Spinal cord (tissue), 9 donors: ENCODE measurements at regions not wholly inside any gene's neighbourhood (a gene's known extent, or its start where the extent isn't known, plus 50 kb on each side); places are given as distances from the start of the nearest gene placed in this dataset.
A peak's percentile ranks its signal among the peaks of the same experiment; 100 is the strongest.

Experiments
- DNase-seq, 6 donors: peaks; one replicate each; pipeline versions ENCODE4 v3.0.0 to v3.0.0-alpha.2; 2013 to 2015; ENCODE audit warnings: low spot score in 6 of 6, low read depth in 4 of 6
- H3K27ac ChIP-seq: one replicate; pipeline ENCODE4 v1.5.1; 2013; ENCODE audit warnings: low read depth, low read length, control low read depth
- H3K27me3 ChIP-seq: one replicate; pipeline ENCODE4 v1.6.1; 2013; ENCODE audit warnings: low read length; ENCODE audit not compliant: control insufficient read depth, insufficient read depth
- H3K36me3 ChIP-seq: one replicate; pipeline ENCODE4 v1.6.1; 2013; ENCODE audit warnings: low read length; ENCODE audit not compliant: control insufficient read depth, insufficient read depth
- H3K4me1 ChIP-seq: one replicate; pipeline ENCODE4 v1.6.1; 2013; ENCODE audit warnings: low read length; ENCODE audit not compliant: control insufficient read depth, insufficient read depth
- H3K4me3 ChIP-seq: one replicate; pipeline ENCODE4 v1.5.1; 2013; ENCODE audit warnings: low read depth, low read length, control low read depth
- H3K9me3 ChIP-seq: one replicate; pipeline ENCODE4 v1.6.1; 2013; ENCODE audit warnings: low read length; ENCODE audit not compliant: control insufficient read depth, insufficient read depth
- WGBS: methylation state at CpG from one replicate; pipeline ENCODE4 v1.1.5; 2013; ENCODE audit warnings: missing lambda C conversion rate; ENCODE audit not compliant: insufficient coverage; 5-methylcytosine and 5-hydroxymethylcytosine counted together
- donor health status: healthy.

DNA sequence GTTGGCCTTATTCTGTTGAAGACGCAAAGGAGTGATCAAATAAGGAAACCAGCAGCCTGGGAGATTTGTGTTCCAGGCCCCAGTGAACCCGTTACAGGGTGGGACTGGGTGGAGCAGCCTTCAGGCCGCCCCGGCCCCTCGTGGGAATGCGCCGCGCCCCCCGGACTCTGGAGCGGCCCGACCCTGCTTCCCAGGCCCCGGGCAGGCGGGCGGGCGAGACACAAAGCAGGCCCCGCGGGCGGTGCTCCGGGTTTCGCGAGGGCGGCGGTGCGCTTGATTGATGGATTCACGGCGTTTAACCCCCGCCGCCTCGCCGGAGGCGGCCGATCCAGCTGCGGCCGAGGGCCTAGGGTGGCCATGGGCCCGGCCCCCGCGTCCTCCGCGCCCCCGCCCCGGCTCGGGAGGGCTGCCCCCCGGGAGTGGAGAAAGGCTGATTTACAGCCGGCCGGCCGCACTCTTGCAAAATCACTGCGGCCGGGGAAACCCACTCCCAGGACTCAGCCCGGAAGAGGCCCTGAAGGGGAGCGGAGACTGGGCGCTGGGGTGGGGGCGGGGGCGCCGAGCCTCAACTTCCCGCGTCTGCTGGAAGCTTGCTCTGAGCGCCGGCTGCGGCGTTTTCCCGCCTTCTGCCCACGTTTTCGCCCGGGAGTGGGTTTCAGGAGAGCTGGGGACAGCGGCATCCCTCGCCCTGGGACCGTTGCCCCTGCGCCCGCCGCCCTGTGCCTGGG is 299.6 kb upstream of the NFE2L3 start:
- H3K4me1 ChIP-seq, result peaks cover 34% of the 10 kb centered on the region
- 5% methylated on average over 70 of the region's 70 CpGs for WGBS
- DNase-seq, result peak in 2 of 6 donors; percentile 37 to 61
- H3K36me3 ChIP-seq, result no peaks in the 10 kb centered on the region
- peak overlapping the region; percentile 83 for H3K27ac ChIP-seq
- H3K9me3 ChIP-seq, result no peaks in the 10 kb centered on the region
- H3K4me3 ChIP-seq, result no peak overlapping the region
- peaks cover 57% of the 10 kb centered on the region for H3K27me3 ChIP-seq

DNA sequence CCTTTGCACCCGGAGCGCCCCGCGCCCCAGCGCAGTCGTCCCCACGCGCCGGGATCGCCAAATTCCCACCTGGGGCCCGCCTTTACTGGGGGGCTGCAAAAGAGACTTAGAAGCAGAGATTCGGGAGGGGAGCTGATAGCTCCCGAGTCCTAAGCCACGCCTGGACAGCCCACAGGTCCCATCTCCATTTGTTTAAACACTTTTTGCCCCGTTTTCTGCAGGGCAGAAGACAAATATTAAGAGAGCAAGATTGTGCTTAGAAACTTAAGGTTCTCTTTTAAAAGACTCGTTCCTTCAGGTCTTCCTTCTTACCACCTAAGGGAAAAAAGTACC is 299.1 kb upstream of the NFE2L3 start:
- no peak for DNase-seq
- 12% methylated on average over 11 of the region's 16 CpGs for WGBS

DNA sequence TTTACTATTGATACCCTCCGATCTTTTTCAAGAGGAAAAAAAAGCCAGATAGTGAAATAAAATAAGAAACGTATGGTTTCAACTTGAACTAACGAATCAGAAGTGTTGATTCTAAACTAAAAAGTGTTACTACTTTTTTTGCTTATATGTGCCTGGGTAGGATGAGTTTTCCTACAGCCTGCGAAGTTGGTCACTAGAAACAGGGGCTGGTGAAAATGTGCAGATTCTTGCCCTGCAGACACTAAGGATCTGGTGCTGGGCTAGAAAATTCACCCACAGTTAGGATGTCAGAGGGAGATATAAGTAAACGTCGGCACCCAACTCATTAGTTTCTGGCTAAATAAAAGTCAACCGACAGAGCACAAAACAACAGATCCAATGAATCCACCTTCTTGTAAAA is 298.7 kb upstream of the NFE2L3 start:
- H3K4me1 ChIP-seq, result peaks cover 35% of the 10 kb centered on the region
- DNase-seq, result peak in 1 of 6 donors; percentile 12
- 94% methylated on average over 3 of the region's 7 CpGs for WGBS
- H3K4me3 ChIP-seq, result no peak overlapping the region
- peaks cover 66% of the 10 kb centered on the region for H3K27me3 ChIP-seq
- no peaks in the 10 kb centered on the region for H3K36me3 ChIP-seq
- H3K9me3 ChIP-seq, result no peaks in the 10 kb centered on the region
- H3K27ac ChIP-seq, result peak overlapping the region; percentile 83

More for the DNA sequence above, 299.1 kb upstream of the NFE2L3 start:
- H3K4me1 ChIP-seq, result peaks cover 35% of the 10 kb centered on the region
- H3K9me3 ChIP-seq, result no peaks in the 10 kb centered on the region
- H3K27ac ChIP-seq, result peak overlapping the region; percentile 83
- H3K36me3 ChIP-seq, result no peaks in the 10 kb centered on the region
- H3K27me3 ChIP-seq, result peaks cover 62% of the 10 kb centered on the region
- H3K4me3 ChIP-seq, result no peak overlapping the region

DNA sequence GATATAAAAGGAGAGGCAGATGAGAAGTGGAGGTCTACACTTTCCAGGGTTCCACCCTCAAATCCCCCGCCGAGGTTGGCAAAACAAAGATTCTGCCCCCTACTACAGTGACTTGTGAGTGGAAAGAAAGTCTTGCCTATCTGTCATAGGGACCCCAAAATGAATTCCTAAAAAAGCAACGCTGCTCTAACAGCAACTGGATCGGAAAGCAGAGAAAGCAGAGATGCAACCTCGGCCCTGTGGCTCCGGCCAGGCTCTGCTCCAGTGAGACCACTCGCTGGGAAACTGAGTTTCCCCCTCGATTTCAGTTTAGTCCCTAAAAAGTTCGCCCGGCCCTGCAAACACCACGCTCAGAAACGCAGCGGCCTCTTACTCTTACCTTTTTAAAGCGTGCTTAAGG is 297.9 kb upstream of the NFE2L3 start:
- WGBS, result 20% methylated on average over 12 of the region's 14 CpGs
- peak overlapping the region; percentile 83 for H3K27ac ChIP-seq
- DNase-seq, result peak in 1 of 6 donors; percentile 41
- H3K36me3 ChIP-seq, result no peaks in the 10 kb centered on the region
- no peaks in the 10 kb centered on the region for H3K9me3 ChIP-seq
- peaks cover 43% of the 10 kb centered on the region for H3K4me1 ChIP-seq
- H3K27me3 ChIP-seq, result peaks cover 74% of the 10 kb centered on the region
- peak overlapping the region; percentile 1 for H3K4me3 ChIP-seq

DNA sequence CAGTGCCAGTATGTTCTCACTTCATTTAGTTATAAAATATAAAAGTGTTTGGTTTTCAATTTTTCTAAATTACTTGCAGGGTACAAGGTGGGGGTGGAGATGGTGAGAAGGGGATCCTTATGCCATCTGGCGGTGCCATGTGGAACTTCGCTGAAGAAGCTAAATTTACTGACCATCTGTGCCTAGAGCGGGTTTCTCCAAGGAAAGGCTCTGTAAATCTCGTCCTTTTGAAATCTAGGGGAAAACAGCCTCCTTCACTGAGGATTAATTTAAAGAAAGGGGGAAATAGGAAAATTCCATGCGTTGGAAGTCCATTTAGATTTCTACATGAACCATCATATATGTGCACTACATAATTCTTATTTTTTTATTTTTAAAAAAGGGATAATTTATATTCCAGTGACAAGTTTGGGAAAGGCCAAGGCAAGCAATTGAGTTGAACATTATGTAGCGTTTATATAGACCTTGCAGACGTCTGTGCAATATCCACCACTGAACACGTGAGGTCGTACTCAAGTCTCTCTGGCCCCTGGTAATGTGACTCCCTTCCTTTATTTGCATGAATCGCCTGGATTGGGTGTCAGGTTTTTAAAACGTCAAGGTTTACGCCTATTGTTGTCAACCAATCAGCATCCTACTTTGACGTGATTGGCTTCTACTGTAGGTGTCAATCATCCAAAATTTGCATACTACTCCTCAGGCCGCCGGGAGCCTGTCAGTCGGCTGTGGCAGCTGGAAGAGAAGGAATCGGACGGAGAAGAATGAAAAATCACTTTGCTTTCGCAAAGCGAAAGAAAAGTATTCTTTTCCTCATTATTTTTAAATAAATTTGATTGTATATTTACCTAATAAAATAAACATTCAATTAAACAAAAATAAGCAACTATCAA is 297.1 kb upstream of the NFE2L3 start:
- Histone ChIP-seq H3K9me3 (no peaks in the 10 kb centered on the region), H3K27me3 (peaks cover 82% of the 10 kb centered on the region), H3K4me1 (peaks cover 44% of the 10 kb centered on the region), H3K36me3 (no peaks in the 10 kb centered on the region), H3K4me3 (peak overlapping the region; percentile 83), H3K27ac (peak overlapping the region; percentile 94)
- WGBS, result 8% methylated on average over 6 of the region's 20 CpGs
- peak in 3 of 6 donors; percentile 89 to 96 (median 95) for DNase-seq

DNA sequence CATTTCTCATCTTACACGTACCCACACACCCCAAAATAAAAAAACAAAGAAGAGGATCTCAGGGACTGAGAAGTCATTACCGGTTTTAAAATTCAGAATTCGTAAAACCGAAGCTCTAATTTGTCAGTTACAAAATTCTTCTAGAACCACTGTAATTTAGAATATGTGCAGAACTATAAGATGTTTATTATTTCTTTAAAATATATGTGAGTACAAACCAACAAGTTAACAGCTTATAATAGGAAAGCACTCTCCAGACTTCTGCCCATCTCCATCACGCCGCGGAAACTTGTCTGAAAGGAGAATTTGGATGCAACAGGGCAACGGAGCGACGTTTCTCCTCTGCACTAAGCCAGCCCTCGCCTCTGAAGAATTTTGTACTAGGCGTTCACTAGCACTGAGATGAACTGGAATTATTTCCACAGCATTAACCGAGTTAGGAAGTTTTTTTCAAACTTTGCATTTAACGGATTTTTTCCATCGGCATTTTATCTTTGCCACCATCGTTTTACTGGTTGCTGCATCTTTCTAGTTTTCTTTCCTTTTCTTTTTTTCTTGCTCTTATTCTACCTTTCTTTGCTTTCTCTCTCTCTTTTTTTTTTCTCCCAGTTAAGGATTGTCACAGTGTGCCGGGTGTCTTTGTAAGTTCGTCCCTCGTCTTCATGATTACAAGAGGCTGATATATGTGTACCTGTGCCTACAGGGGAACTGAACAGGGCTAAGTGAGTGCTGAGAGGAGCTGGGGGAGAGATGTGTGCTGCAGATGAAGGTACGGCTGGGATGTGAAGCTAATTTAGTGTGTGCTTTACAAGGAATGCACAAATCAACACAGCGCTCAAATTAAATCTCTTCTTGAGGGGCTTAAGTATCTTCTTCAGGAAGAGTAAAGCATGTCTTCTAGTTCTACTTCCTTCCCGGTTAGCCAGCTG is 295.9 kb upstream of the NFE2L3 start:
- Histone ChIP-seq H3K36me3 (no peaks in the 10 kb centered on the region), H3K4me3 (peak overlapping the region; percentile 83), H3K27me3 (peaks cover 92% of the 10 kb centered on the region), H3K4me1 (peaks cover 41% of the 10 kb centered on the region), H3K27ac (peak overlapping the region; percentile 94), H3K9me3 (no peaks in the 10 kb centered on the region)
- 13% methylated on average over 15 of the region's 22 CpGs for WGBS
- peak in 2 of 6 donors; percentile 60 to 72 for DNase-seq

DNA sequence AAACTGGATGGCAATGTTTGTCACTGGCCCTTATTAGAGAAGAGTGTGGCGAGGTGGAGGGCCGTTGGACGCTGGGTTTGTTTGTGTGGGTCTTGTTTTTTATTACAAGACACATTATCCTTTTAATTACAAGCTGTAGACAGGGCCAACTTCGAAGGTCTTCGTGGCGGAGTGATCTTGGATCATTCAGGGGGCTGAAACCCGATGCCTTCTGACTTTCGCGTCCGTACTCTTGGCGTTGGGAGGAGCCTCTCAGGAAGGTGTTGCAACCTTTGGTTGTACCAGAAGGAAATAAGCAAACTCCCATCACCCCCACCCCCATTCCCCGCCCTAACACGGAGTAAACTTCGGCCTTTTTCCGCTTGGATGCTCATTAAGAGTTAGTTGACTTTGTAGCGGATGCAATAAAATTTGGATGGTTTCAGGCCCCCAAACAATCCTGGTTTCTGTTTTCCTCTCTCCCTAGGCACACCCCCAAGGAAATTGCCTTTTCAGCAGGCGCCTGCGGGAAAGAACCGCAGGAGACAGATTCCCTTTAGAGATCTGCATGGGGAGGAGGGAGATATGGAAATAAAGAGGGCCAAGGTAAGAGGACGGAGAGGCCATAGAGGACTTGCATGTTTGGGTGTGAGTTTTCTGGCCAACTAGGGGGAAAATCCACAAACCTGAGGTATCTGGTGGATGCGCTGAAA is 294.5 kb upstream of the NFE2L3 start:
- WGBS, result 2% methylated on average over 11 of the region's 21 CpGs
- peaks cover 97% of the 10 kb centered on the region for H3K27me3 ChIP-seq
- H3K9me3 ChIP-seq, result no peaks in the 10 kb centered on the region
- no peaks in the 10 kb centered on the region for H3K36me3 ChIP-seq
- H3K4me1 ChIP-seq, result peaks cover 33% of the 10 kb centered on the region
- peak in 2 of 6 donors; percentile 13 to 45 for DNase-seq
- H3K27ac ChIP-seq, result peak overlapping the region; percentile 74
- H3K4me3 ChIP-seq, result peak overlapping the region; percentile 83

DNA sequence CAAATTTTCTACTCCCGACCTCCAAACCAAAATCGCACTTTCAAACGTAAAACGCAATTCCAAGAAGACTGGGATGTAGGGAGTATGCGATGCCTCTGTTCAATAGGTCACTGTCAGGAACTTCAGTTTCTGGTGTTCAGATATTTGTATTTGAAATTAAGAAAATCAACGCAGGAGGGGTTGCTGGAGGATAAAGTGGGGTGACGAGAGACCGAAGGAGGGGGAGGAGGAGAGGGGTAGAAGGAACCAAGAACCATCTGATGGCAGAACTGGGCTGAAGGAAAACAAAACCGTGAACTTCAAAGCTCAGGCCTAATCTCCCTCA is 293.8 kb upstream of the NFE2L3 start:
- Histone ChIP-seq H3K27ac (no peak overlapping the region), H3K4me1 (peaks cover 31% of the 10 kb centered on the region), H3K4me3 (no peak overlapping the region), H3K27me3 (peaks cover 97% of the 10 kb centered on the region), H3K9me3 (no peaks in the 10 kb centered on the region), H3K36me3 (no peaks in the 10 kb centered on the region)
- 15% methylated on average over 5 of the region's 9 CpGs for WGBS
- peak in 1 of 6 donors; percentile 28 for DNase-seq
